GM18907 (cell line): ENCODE measurements at regions not wholly inside any gene's neighbourhood (a gene's known extent, or its start where the extent isn't known, plus 50 kb on each side); places are given as distances from the start of the nearest gene placed in this dataset.

Experiments used
- ATAC-seq: cut with Tn5 transposase; IDR thresholded peaks from one replicate; pipeline ENCODE4 v1.9.1; 2021; ENCODE audit warnings: mild to moderate bottlenecking, moderate library complexity; ENCODE audit not compliant: unreplicated experiment

GRCh38 chr13:50511877-50512341, 331.6 kb downstream of the DLEU7 start:
- ATAC-seq: peak; percentile 72

GRCh38 chr13:50512474-50513299, 330.8 kb downstream of the DLEU7 start:
- peak; percentile 93 for ATAC-seq

- ATAC-seq: no peak
Measured at GRCh38 chr13:50513300-50513877, 330.1 kb downstream of the DLEU7 start.

- no peak for ATAC-seq
Measured at GRCh38 chr13:50514249-50514648, 329.2 kb downstream of the DLEU7 start.

GRCh38 chr13:50518131-50518530, 325.4 kb downstream of the DLEU7 start:
- ATAC-seq: no peak

GRCh38 chr13:50518781-50519201, 324.7 kb downstream of the DLEU7 start:
- no peak for ATAC-seq

GRCh38 chr13:50519866-50520265, 323.6 kb downstream of the DLEU7 start:
- ATAC-seq: no peak

- no peak for ATAC-seq
Measured at GRCh38 chr13:50521006-50521830, 322.3 kb downstream of the DLEU7 start.

GRCh38 chr13:50521831-50522149, 321.7 kb downstream of the DLEU7 start:
- no peak for ATAC-seq

- no peak for ATAC-seq
Measured at GRCh38 chr13:50522506-50522905, 321.0 kb downstream of the DLEU7 start.

GRCh38 chr13:50523307-50523706, 320.2 kb downstream of the DLEU7 start:
- no peak for ATAC-seq

- ATAC-seq: no peak
Measured at GRCh38 chr13:50524560-50524959, 318.9 kb downstream of the DLEU7 start.

GRCh38 chr13:50526661-50527071, 316.8 kb downstream of the DLEU7 start:
- ATAC-seq: no peak

- no peak for ATAC-seq
Measured at GRCh38 chr13:50527188-50527587, 316.3 kb downstream of the DLEU7 start.

GRCh38 chr13:50527612-50528509, 315.6 kb downstream of the DLEU7 start:
- ATAC-seq: no peak

- no peak for ATAC-seq
Measured at GRCh38 chr13:50529154-50529882, 314.2 kb downstream of the DLEU7 start.

GRCh38 chr13:50531917-50532899, 311.3 kb downstream of the DLEU7 start:
- no peak for ATAC-seq

GRCh38 chr13:50535050-50535449, 308.4 kb downstream of the DLEU7 start:
- ATAC-seq: no peak

GRCh38 chr13:50537029-50537428, 306.5 kb downstream of the DLEU7 start:
- ATAC-seq: no peak
